ENCODE measurements at regions not wholly inside any gene's neighbourhood (a gene's known extent, or its start where the extent isn't known, plus 50 kb on each side); places are given as distances from the start of the nearest gene placed in this dataset.

GRCh38 chr12:107229827-107230226 is 136.5 kb upstream of the CRY1 start:
- H3K9me1 ChIP-seq (ENCODE audit: control insufficient read depth, insufficient read depth, low read length) = no peaks in the 10 kb centered on the region
- no TSS peak for BruUV-seq (replicated peaks)
- H3K4me3 ChIP-seq = no peak overlapping the region
- H2AFZ ChIP-seq (ENCODE audit: low read depth, low read length) = no peak overlapping the region
- no peak overlapping the region for H3K4me2 ChIP-seq (ENCODE audit: insufficient read depth, low read length)
- no peak for ATAC-seq
- ChIA-PET POLR2A (no interaction called here), CTCF (ENCODE audit: low intra/inter-chr PET ratio) (no interaction called here)
- H3K27me3 ChIP-seq (ENCODE audit: control insufficient read depth in 2 of 2, insufficient read depth in 2 of 2, low read length in 2 of 2) = peaks cover 5 to 16% of the 10 kb centered on the region in 2 experiments; a peak in 3 of 5 replicates
- FAIRE-seq = no peak
- no peak overlapping the region for H3K27ac ChIP-seq (ENCODE audit: extremely low read depth, low read depth, low read length)
- no peak for DNase-seq (ENCODE audit: extremely low read depth in 1 of 4, low spot score in 3 of 4)
- H3K36me3 ChIP-seq (ENCODE audit: control insufficient read depth, insufficient read depth, low read length) = no peaks in the 10 kb centered on the region
- in situ Hi-C loops (cut with MboI) = no loop called here
- H3K79me2 ChIP-seq (ENCODE audit: control insufficient read depth, insufficient read depth, low read length) = no peaks in the 10 kb centered on the region
- no peaks in the 10 kb centered on the region for H3K4me1 ChIP-seq (replicated peaks in 1 of 2; ENCODE audit: control insufficient read depth in 2 of 2, insufficient read depth in 2 of 2, low read length in 2 of 2)
- H3K9ac ChIP-seq (ENCODE audit: insufficient read depth in 1 of 2, low read depth in 2 of 2, low read length in 2 of 2) = no peak overlapping the region
- no peaks in the 10 kb centered on the region for H3K9me3 ChIP-seq (replicated peaks; ENCODE audit: control insufficient read depth, insufficient read depth, low read depth, low read length)
- intact Hi-C loops (cut with micrococcal nuclease) = no loop called here
- 6% methylated on average over 5 of the region's 5 CpGs for WGBS (ENCODE audit: insufficient coverage, low coverage, missing lambda C conversion rate)
- no peaks in the 10 kb centered on the region for H4K20me1 ChIP-seq (replicated peaks; ENCODE audit: control insufficient read depth, insufficient read depth, low read length)
- TF ChIP-seq, protein P1, sequence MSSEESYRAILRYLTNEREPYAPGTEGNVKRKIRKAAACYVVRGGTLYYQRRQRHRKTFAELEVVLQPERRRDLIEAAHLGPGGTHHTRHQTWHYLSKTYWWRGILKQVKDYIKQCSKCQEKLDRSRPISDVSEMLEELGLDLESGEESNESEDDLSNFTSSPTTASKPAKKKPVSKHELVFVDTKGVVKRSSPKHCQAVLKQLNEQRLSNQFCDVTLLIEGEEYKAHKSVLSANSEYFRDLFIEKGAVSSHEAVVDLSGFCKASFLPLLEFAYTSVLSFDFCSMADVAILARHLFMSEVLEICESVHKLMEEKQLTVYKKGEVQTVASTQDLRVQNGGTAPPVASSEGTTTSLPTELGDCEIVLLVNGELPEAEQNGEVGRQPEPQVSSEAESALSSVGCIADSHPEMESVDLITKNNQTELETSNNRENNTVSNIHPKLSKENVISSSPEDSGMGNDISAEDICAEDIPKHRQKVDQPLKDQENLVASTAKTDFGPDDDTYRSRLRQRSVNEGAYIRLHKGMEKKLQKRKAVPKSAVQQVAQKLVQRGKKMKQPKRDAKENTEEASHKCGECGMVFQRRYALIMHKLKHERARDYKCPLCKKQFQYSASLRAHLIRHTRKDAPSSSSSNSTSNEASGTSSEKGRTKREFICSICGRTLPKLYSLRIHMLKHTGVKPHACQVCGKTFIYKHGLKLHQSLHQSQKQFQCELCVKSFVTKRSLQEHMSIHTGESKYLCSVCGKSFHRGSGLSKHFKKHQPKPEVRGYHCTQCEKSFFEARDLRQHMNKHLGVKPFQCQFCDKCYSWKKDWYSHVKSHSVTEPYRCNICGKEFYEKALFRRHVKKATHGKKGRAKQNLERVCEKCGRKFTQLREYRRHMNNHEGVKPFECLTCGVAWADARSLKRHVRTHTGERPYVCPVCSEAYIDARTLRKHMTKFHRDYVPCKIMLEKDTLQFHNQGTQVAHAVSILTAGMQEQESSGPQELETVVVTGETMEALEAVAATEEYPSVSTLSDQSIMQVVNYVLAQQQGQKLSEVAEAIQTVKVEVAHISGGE (CRISPR knock-in tag; IDR thresholded peaks at IDR 0.05) = no peak
- no peak for TF ChIP-seq LEF1 (IDR thresholded peaks at IDR 0.05)
- TF ChIP-seq, protein P2, sequence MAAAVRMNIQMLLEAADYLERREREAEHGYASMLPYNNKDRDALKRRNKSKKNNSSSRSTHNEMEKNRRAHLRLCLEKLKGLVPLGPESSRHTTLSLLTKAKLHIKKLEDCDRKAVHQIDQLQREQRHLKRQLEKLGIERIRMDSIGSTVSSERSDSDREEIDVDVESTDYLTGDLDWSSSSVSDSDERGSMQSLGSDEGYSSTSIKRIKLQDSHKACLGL (CRISPR knock-in tag; IDR thresholded peaks at IDR 0.05; ENCODE audit: borderline replicate concordance, poor library complexity, severe bottlenecking) = no peak
- no peak for TF ChIP-seq NFYB (IDR thresholded peaks at IDR 0.05; ENCODE audit: extremely low read depth, insufficient read length)
- TF ChIP-seq XRCC5 (IDR thresholded peaks at IDR 0.05; ENCODE audit: low read depth, low read length) = no peak
- TF ChIP-seq POLR3G (IDR thresholded peaks at IDR 0.05; ENCODE audit: extremely low read depth, insufficient read length, insufficient replicate concordance) = no peak
- TF ChIP-seq GATA2 (CRISPR knock-in tag; IDR thresholded peaks at IDR 0.05) = no peak
- no peak for TF ChIP-seq ATF6 (CRISPR knock-in tag; IDR thresholded peaks at IDR 0.05)
- no peak for TF ChIP-seq SP1 (CRISPR knock-in tag; IDR thresholded peaks at IDR 0.05)
- no peak for TF ChIP-seq PBX2 (CRISPR knock-in tag; IDR thresholded peaks at IDR 0.05; ENCODE audit: low read depth)
- TF ChIP-seq PBX2 (tag; conservative IDR thresholded peaks at IDR 0.05; ENCODE audit: low read depth) = no peak
- TF ChIP-seq ZNF830 (CRISPR knock-in tag; IDR thresholded peaks at IDR 0.05) = no peak
- no peak for TF ChIP-seq SRSF3 (IDR thresholded peaks at IDR 0.05; ENCODE audit: insufficient read depth, low read length)
- no peak for TF ChIP-seq SMARCB1 (IDR thresholded peaks at IDR 0.05; ENCODE audit: insufficient read length, low read depth)
- TF ChIP-seq SMAD4 (CRISPR knock-in tag; conservative IDR thresholded peaks at IDR 0.05) = no peak
